Kasumi-1 (cell line): ENCODE measurements at regions not wholly inside any gene's neighbourhood (a gene's known extent, or its start where the extent isn't known, plus 50 kb on each side); places are given as distances from the start of the nearest gene placed in this dataset.

Experiments
- DNase-seq, 2 experiments: peaks; one replicate each; lab custom pipeline; 2025; lab: John Stamatoyannopoulos, UW

DNA sequence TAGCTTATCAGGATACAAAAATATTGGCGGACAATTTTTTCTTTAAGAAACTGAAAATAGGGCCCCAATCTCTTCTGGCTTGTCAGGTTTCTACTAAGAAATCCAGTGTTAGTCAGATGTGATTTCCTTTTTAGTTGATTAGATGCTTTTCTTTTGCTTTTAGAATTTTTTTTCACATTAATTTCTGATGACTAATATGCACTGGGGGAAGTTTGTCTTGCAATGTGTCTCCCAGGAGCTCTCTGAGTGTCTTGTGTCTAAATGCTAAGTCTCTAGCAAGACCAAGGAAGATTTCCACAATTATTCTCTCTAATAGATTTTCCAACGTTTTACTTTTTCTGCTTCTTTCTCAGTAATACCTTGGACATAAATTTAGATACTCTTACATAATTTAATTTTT lies 559.8 kb upstream of the TYRP1 start:
- DNase-seq, result no peak

DNA sequence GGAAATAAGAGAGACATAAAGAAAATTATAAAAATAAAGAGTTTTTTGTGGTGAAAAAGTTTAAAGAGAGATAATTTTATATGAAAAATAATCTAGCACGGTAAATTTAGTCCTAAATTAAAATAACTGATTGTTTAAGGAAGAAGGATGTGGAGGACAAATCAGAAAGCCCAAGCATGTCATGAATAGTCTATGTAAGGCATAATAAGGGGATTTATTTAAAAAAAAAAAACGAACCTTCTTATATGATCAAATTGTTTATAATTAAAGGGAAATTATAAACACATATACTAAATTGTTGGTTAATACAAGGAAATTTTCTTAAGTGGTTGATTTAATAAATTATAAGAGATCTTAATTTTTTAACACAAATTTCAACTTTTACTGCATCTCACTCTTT lies 551.8 kb upstream of the TYRP1 start:
- DNase-seq, result no peak

DNA sequence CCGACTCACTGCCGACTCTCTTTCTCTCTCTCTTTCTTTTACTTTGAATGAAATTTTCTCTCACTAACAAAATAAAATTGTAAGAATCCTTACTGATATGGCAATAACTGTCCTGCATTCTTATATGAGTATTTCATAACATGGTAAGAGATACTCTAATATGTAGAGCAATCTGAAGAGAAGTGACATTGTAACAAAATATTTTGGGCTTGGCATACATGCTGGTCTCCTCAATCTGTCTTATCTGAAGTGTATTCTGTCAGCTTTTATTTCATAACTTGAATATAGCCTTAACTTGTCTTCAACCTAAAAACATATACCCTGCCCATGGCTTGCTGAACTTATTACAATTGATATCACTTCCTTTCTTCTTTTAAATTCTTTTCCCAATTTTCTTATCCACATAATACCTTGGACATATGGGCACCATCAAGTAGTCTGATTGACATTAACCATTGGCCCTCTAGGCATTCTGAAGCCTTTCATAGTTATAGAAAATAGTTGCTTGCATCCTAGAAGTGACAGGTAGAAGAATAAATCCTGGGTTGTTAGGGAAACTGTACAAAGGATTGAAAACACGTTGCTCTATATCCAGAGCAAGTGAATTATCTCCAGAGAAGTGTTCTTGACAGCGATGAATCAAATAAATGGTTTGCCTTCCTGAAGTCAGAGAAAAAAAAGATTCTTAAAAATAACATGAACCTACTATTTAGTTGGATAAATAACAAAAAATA lies 537.6 kb upstream of the TYRP1 start:
- DNase-seq, result no peak

DNA sequence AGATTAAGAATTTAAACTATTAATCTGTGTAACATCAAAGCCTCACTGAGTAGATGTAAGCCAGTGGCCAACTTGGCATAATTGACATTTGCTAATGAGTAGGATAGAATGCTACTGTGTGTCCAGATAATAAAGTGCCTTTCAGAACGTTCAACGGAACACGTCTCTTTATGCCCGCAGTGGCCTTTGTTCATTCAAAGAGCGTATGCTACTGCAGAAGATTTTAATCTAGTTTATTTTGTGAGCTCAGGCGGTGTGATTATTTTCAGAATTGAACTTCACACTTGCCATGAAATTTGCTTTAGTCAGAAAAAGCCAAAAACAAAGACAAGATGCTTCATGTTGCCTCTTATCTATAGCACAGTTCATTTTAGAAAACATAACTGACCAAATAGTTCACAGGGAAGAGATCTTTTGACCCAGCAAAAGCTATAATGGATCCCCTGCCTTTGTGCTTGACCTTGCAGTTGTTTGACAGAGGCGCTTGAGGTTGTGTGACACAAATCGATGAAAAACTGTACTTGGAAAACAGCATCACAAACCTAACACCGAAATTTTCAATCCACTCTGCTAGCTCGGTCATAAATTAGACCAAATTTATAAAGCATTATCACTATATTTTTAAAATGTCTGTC lies 530.9 kb upstream of the TYRP1 start:
- no peak for DNase-seq

GRCh38 chr9:12163723-12164458 lies 529.3 kb upstream of the TYRP1 start:
- DNase-seq, result no peak

DNA sequence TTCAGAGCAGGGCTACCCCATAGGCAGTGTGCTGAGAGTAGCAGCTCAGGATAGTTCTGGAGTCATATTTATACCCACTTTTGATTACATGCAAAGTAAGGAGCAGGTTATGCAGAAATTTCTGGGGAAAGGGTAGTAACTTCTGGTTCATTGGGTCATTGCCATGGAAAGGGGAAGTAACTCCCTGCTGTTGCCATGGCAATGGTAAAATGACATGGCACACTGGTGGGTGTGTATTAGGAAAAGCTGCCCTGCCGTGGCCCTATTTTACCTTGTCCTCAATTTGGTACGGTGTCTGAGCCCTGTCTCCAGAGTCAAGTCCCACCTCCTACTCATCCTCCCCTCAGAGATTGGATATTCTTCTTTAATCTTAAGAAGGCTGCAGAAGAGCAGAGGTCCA lies 526.7 kb upstream of the TYRP1 start:
- peak; percentile 15 to 25 for DNase-seq

DNA sequence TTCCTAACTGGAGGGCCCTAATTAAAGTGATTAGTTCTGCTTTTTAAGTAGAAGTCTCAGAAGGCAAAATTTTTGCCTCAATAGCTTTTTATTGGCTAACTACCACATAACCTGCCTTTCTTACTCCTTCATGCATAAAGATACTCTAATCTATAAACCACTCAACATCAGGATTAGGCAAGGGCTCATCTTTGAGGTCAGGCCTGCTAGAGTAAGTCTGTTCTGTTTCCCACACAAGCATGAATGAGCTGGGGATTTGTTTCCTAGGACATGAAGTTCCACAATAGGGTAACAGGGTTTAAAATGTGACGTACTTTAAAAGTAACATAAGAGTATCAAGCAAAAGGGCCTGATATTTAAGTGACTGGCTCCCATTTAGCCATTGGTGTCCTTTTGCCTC lies 522.7 kb upstream of the TYRP1 start:
- DNase-seq, result no peak

- DNase-seq, result no peak
Measured at GRCh38 chr9:12178634-12179033, 514.6 kb upstream of the TYRP1 start.

DNA sequence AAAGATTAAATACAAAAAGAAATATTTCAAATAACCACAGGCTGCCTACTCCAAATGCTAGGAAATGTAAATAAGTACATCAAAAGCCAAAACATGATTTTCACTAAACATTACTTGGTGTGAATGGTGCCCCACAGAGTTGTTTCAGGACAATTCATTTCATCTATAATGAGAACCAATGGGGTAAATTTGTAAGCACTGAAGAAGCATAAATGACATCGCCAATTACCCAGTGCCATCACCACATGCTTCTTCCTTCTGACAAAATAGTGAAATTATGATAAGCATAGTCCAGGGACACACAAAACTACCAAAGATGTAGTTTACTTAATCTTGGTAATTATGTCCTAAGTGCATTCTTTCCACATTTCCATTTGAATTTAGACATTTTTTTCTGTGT lies 510.4 kb upstream of the TYRP1 start:
- DNase-seq, result no peak

- no peak for DNase-seq
Measured at GRCh38 chr9:12183321-12183720, 509.9 kb upstream of the TYRP1 start.

DNA sequence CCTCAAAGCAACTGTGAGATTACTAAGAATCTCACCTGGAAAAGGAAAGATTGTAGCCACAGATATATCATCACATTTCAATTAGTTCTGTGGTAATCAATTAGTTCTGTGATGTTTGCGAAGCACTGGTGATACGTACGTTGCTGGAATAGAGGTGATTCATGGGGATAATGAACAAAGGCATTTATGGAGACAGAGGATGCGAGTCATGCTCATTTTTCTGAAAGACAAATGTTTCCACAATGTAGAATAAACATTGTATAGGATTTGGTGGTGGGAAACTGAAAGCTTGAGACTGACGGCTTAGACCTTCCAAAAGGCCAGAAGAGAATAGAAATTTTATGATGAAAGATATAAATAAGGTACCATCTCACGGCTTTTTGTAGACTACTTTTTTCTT lies 507.3 kb upstream of the TYRP1 start:
- no peak for DNase-seq

- no peak for DNase-seq
Measured at GRCh38 chr9:12191630-12192029, 501.6 kb upstream of the TYRP1 start.

DNA sequence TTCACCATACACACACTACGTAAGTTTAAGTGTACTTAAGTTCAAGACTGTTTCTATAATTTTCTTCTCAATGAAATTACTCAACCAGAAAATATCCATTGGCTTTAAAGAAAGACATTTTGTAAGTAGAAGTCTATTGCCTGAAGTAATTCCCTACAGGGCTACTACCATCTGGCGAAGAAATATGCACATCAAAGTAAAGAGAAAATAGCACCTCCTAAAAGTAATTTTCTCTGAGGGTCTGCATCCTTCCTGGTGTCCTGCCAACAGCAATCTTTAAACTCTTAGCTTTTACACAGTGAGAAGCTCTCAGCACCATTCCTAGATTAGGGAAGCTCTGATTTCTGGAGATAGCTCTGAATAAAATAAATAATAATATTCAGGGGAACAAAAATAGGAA lies 498.5 kb upstream of the TYRP1 start:
- DNase-seq, result no peak

DNA sequence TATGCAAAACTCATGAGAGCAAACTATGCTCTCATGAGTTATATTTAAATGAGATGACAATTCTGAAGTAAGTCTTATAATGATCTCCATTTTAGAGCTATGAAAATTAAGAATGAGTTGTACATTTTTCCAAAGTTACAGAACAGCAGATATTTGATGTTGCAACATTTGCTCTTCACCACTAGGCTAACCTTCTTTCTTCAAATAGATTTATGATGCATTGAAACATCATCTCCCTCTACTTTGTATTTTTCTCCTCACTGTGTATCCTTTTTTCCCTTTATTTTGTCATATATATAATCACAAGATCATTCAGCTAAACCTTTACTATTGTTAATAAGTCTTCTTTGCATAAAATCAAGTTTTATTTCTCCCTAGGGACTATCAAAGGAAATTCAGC lies 497.7 kb upstream of the TYRP1 start:
- no peak for DNase-seq

GRCh38 chr9:12204512-12204911 lies 488.7 kb upstream of the TYRP1 start:
- no peak for DNase-seq

DNA sequence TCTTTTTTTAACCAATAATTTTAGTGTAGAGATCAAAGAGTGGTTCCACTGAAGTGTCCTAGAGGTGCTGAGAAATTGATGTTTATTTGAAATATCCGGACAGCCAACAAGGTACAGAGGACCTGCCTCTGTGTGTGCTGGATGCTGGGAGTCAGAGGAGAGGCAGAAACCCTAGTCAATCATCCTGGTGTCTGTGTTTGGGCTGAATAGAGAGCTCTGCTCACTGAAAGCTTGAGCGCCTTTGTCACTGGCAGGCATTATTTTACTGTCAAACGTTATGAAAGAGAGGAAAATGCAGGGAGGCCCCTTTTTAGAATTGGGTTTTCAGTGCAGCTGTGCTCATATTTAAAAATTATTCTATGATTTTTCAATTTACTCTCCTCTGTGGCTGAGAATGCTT lies 480.3 kb upstream of the TYRP1 start:
- no peak for DNase-seq

DNA sequence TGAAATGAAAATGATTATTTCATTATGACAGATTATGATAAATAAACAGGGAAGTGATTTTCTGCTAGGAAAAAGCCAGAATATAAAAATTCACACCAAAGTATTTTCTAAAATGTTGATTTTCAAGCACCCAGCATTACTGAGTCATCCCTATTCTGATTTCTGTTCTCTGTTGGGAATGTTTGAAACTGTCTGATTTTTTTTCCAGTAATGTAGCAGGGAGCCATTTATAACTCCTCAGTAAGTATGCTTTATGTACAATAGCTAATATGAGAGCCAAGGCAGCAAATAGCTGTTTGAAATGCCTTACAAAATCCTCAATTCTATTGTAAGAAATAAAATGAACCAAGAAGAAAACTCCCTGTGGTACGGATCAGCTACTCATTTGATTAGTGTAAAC lies 471.7 kb upstream of the TYRP1 start:
- no peak for DNase-seq

GRCh38 chr9:12224449-12224848 lies 468.7 kb upstream of the TYRP1 start:
- DNase-seq, result no peak

- no peak for DNase-seq
Measured at GRCh38 chr9:12230708-12231107, 462.5 kb upstream of the TYRP1 start.

- no peak for DNase-seq
Measured at GRCh38 chr9:12231832-12232231, 461.4 kb upstream of the TYRP1 start.

DNA sequence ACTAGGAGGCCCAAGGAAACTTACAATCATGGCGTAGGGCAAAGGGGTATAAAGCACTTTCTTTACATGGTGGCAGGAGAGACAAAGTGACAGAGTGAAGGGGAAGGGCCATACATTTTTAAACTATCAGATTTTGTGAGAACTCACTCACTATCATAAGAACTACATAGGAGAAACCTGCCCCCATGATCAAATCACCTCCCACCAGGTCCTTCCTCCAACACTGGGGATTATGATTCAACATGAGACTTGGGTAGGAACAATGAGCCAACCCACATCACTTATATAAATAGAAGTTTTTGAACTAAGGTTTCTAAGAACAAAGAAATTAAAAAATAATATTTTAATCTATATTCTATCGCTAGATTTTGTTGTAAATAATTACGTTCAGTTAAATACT lies 460.3 kb upstream of the TYRP1 start:
- DNase-seq, result no peak

DNA sequence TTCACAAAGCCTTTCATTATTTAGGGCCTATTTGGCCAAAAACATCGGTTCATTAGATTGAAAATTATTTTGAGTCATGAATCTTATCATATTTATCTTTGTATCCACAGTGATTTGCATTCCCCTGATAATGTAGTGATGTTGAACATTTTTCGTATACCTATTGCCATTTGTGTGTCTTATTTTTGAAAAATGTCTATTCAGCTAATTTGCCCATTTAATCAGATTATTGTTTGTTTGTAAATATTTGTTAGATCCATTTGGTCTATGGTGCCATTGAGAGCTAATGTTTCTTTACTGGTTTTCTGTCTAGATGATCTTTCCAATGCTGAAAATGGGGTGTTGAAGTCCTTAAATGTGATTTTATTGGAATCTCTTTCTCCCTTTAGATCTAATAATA lies 439.2 kb upstream of the TYRP1 start:
- no peak for DNase-seq

DNA sequence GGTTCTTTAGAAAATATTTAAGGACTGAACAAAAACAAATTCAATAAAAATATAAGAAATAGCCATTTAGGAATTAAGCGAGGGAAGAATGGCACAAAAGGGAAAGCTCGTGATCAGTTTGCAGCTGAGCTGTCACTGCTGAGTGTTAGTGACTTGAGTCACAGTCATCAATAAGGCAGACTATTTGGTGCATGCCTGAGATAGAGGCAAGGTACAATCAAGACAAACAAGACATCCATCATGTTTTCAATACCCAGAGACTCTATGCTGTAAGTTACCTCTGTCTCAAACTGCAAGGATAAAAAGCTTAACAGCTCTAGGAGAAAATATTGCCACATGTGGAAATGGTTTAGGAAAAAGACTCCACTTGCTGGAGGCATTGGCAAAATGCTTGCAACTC lies 426.4 kb upstream of the TYRP1 start:
- DNase-seq, result no peak
